SK-N-MC (cell line): ENCODE measurements at regions not wholly inside any gene's neighbourhood (a gene's known extent, or its start where the extent isn't known, plus 50 kb on each side); places are given as distances from the start of the nearest gene placed in this dataset.

Source experiments
- EZH2 ChIP-seq: fragments of 200-600 bp; sonication (generic); IDR thresholded peaks from one replicate; pipeline ENCODE4 v1.6.1; 2017; ENCODE audit warnings: antibody characterized with exemption
- POLR2AphosphoS5 ChIP-seq: IDR thresholded peaks from 2 replicates; pipeline ENCODE4 v1.6.1; 2012; ENCODE audit warnings: mild to moderate bottlenecking, low read depth, low read length, borderline replicate concordance

- TF ChIP-seq EZH2 (no peak), POLR2AphosphoS5 (no peak)
Measured at GRCh38 chr6:90793771-90794170, 206.9 kb upstream of the MAP3K7 start.
